ENCODE measurements at regions not wholly inside any gene's neighbourhood (a gene's known extent, or its start where the extent isn't known, plus 50 kb on each side); places are given as distances from the start of the nearest gene placed in this dataset.
"Not testable (repeated sequence)": the region's sequence is repeated elsewhere in the genome, so short reads cannot be mapped to it uniquely, and the experiment has no call there.

DNA sequence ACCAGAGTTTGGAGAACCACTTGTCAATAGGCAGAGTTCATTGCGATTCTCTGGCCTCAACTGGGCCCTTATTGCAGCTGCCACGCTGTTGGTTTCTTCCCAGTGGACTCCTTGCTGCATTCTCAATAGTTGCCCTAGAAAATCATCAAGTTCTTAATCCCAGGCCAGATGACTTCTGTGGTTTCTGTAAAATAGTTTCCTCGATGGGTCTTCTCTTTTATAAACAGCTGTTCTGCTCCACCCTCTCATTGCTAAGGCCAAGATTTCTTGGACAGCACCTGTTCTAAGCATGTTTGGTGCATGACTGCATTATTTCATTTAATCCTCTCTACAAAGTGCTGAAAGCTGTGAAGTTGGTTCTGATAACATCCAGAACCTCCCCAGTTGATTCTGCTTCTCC, 131.0 kb downstream of the BCL2L11 start:
- in situ Hi-C loops (cut with MboI; ENCODE audit: low pct_ligation_motif_present in 1 of 4, low pct_unique_long_range_greater_than_20kb in 1 of 4, low sequenced_read_pairs in 3 of 4) (no loop called here), intact Hi-C loops (cut with DNase I; ENCODE audit: low total_unique reads) (no loop called here)
- H3K36me3 ChIP-seq = no peaks in the 10 kb centered on the region
- no peaks in the 10 kb centered on the region for H3K27me3 ChIP-seq
- no peak overlapping the region for H3K27ac ChIP-seq
- H3K9me3 ChIP-seq = no peaks in the 10 kb centered on the region
- TF ChIP-seq POLR2AphosphoS5 (IDR thresholded peaks at IDR 0.05) = no peak
- TF ChIP-seq EP300 (IDR thresholded peaks at IDR 0.05; ENCODE audit: low read depth) = no peak
- H3K4me1 ChIP-seq = no peaks in the 10 kb centered on the region
- no peak overlapping the region for H3K4me3 ChIP-seq
- DNase-seq = no peak
- WGBS, 2 donors (ENCODE audit: low coverage in 1 of 2) = 92 to 100% methylated on average over 1 to 3 of the region's 3 CpGs

DNA sequence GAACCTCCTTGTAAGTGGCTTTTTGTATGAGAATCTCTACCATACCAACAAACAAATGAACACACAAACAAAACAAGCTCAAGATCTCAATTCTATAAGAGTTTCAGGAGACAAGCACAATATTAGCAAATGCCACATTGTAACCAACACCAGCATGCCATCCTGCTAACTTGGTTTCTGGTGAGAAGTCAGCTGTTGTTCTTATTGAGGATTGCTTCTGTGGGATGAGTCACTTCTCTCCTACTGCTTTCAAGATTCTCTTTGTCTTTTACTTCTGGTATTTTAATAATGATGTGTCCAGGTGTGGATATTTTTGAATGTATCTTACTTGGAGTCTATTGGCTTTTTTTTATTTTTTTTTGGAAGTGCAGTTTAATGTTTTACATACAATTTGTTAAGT, 131.7 kb downstream of the BCL2L11 start:
- H3K4me1 ChIP-seq = no peaks in the 10 kb centered on the region
- no peaks in the 10 kb centered on the region for H3K27me3 ChIP-seq
- no peak overlapping the region for H3K4me3 ChIP-seq
- no peak for TF ChIP-seq POLR2AphosphoS5 (IDR thresholded peaks at IDR 0.05)
- TF ChIP-seq EP300 (IDR thresholded peaks at IDR 0.05; ENCODE audit: low read depth) = no peak
- no peak for TF ChIP-seq POLR2A (IDR thresholded peaks at IDR 0.05)
- TF ChIP-seq, protein P1, sequence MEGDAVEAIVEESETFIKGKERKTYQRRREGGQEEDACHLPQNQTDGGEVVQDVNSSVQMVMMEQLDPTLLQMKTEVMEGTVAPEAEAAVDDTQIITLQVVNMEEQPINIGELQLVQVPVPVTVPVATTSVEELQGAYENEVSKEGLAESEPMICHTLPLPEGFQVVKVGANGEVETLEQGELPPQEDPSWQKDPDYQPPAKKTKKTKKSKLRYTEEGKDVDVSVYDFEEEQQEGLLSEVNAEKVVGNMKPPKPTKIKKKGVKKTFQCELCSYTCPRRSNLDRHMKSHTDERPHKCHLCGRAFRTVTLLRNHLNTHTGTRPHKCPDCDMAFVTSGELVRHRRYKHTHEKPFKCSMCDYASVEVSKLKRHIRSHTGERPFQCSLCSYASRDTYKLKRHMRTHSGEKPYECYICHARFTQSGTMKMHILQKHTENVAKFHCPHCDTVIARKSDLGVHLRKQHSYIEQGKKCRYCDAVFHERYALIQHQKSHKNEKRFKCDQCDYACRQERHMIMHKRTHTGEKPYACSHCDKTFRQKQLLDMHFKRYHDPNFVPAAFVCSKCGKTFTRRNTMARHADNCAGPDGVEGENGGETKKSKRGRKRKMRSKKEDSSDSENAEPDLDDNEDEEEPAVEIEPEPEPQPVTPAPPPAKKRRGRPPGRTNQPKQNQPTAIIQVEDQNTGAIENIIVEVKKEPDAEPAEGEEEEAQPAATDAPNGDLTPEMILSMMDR (IDR thresholded peaks at IDR 0.05) = no peak
- DNase-seq = no peak
- intact Hi-C loops (cut with DNase I; ENCODE audit: low total_unique reads) = no loop called here
- no peaks in the 10 kb centered on the region for H3K9me3 ChIP-seq
- H3K27ac ChIP-seq = no peak overlapping the region
- in situ Hi-C loops (cut with MboI; ENCODE audit: low pct_ligation_motif_present in 1 of 4, low pct_unique_long_range_greater_than_20kb in 1 of 4, low sequenced_read_pairs in 3 of 4) = no loop called here
- no peaks in the 10 kb centered on the region for H3K36me3 ChIP-seq

DNA sequence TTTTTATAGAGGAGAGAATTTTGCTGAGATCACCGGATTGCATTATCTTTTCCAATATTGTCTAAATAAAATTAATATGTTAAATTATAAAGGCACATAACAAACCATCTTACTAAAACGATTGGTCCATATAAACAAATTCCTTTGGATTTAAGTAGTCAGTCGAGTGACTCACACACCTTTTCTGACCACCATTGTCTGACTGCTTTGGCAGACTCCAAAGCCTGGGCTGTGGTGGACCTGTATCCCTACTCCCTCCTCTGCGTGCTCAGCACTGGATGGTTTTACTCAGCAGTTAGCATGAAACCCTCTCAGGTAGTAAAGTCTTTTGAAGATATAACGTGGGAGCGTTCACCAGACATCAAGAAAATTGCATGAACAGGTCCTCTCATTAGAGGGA, 134.2 kb downstream of the BCL2L11 start:
- WGBS, 2 donors (ENCODE audit: low coverage in 1 of 2) = 72 to 90% methylated on average over 2 to 6 of the region's 6 CpGs
- H3K27me3 ChIP-seq; H3K4me3 ChIP-seq; H3K9me3 ChIP-seq; intact Hi-C loops (cut with DNase I; ENCODE audit: low total_unique reads); in situ Hi-C loops (cut with MboI; ENCODE audit: low pct_ligation_motif_present in 1 of 4, low pct_unique_long_range_greater_than_20kb in 1 of 4, low sequenced_read_pairs in 3 of 4); DNase-seq; H3K36me3 ChIP-seq; H3K4me1 ChIP-seq; H3K27ac ChIP-seq: not testable (repeated sequence)

DNA sequence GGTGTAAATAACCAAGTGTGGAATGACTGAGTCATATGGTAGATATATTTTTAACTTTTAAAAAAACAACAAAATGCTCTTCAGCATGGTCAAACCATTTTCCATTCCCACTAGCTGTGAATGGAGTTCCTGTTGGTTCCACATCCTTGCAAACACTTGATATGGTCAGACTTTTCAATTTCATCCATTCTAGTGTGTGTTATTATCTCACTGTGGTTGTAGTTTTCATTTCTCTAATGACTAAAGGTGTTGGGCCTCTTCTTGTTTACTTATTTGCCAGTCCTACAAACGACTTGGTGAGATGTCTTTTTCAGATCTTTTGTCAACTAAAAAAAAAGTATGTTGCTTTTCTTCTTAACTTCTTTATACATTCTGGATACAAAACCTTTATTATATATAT, 135.9 kb downstream of the BCL2L11 start:
- H3K27ac ChIP-seq; H3K4me1 ChIP-seq; H3K4me3 ChIP-seq; intact Hi-C loops (cut with DNase I; ENCODE audit: low total_unique reads); DNase-seq; H3K27me3 ChIP-seq; H3K9me3 ChIP-seq; H3K36me3 ChIP-seq; in situ Hi-C loops (cut with MboI; ENCODE audit: low pct_ligation_motif_present in 1 of 4, low pct_unique_long_range_greater_than_20kb in 1 of 4, low sequenced_read_pairs in 3 of 4): not testable (repeated sequence)
- 0% methylated on average over 1 of the region's 1 CpG; no CpG with 5 or more reads in 1 of the 2 donors for WGBS, 2 donors (ENCODE audit: low coverage in 1 of 2)

DNA sequence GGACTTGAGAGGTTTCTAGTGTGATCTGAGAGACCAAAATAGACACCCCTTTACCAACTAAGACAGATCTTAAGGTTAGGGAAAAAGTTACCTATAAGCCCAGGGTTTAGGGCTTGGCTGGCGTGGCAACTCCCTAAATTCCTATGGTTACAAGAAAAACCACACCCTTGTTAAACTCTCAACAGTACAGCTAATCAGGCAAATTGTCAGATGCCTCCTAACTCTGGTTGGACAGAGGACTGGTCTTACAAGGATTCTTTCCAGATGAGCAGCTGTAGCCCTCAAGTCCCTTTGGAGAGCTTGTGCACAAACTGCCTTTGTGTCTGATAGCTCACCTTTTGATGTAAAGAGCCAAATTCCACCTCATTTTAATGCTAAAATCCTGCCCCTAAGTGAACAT, 136.9 kb downstream of the BCL2L11 start:
- not testable (repeated sequence) for DNase-seq
- WGBS, 2 donors (ENCODE audit: low coverage in 1 of 2) = no CpG with 5 or more reads among the region's 1 CpG

DNA sequence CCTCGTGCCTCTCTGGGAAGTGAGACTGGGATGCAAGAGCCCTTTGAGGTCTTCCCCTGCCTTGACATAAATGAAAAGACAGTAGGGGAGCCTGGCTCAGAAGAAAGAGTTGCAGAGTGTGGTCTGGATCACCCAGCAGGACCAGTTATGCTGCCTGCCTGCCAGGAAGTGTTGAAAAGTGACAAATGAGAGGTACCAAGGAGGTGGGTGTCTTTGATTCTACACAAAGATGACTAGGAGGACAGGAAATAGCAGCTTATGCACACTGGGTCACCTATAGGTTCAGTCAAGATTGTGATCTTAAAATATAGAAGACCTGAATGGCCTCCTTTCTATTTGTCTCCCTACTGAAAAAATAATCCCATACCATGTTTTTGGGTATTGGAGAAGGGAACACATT, 137.6 kb downstream of the BCL2L11 start:
- H3K27me3 ChIP-seq; H3K4me3 ChIP-seq; H3K36me3 ChIP-seq; H3K9me3 ChIP-seq; in situ Hi-C loops (cut with MboI; ENCODE audit: low pct_ligation_motif_present in 1 of 4, low pct_unique_long_range_greater_than_20kb in 1 of 4, low sequenced_read_pairs in 3 of 4); H3K4me1 ChIP-seq; intact Hi-C loops (cut with DNase I; ENCODE audit: low total_unique reads); H3K27ac ChIP-seq; DNase-seq: not testable (repeated sequence)
- no CpG with 5 or more reads among the region's 1 CpG for WGBS, 2 donors (ENCODE audit: low coverage in 1 of 2)

More for the DNA sequence above, 136.9 kb downstream of the BCL2L11 start:
- H3K9me3 ChIP-seq; H3K27ac ChIP-seq; in situ Hi-C loops (cut with MboI; ENCODE audit: low pct_ligation_motif_present in 1 of 4, low pct_unique_long_range_greater_than_20kb in 1 of 4, low sequenced_read_pairs in 3 of 4); H3K27me3 ChIP-seq; intact Hi-C loops (cut with DNase I; ENCODE audit: low total_unique reads); H3K4me1 ChIP-seq; H3K36me3 ChIP-seq; H3K4me3 ChIP-seq: not testable (repeated sequence)

DNA sequence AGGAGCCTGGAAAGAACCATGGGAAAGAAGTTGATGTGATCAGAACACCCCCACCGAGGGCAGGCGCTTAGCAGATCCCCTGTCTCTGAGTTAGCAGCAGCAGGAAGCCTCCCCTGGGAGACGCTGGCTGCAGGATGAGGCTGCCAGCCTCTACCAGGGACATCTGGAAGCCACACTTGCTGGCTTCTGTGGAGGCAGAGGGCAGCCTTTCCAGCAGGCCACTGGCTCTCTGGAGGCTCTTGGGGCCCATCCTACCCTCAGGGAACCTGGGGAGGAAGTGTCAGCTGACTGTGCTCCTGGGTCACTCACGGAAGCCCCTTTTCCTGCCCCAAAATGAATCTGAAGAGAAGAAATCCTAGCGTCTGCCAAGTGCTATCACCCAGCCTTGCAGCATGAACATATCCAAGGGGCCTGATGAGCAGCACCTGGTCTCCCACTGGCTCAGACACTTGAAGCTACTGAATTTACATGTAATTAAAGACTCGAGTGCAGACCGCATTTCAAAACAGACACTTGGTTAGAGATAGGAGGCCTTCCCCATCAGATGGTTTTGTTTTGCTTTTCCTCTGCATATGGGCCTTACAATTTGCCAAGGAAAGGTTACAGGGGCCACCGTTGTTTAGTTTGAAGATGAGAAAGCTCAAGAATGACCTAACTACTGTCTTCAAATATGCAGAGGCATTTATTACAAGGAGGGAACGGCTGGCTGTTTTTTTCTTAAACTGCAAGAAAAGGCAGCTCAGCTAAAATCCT, 142.1 kb downstream of the BCL2L11 start:
- H3K27ac ChIP-seq; DNase-seq; in situ Hi-C loops (cut with MboI; ENCODE audit: low pct_ligation_motif_present in 1 of 4, low pct_unique_long_range_greater_than_20kb in 1 of 4, low sequenced_read_pairs in 3 of 4); H3K27me3 ChIP-seq; intact Hi-C loops (cut with DNase I; ENCODE audit: low total_unique reads); H3K9me3 ChIP-seq; H3K4me3 ChIP-seq; H3K4me1 ChIP-seq; H3K36me3 ChIP-seq: not testable (repeated sequence)
- WGBS, 2 donors (ENCODE audit: low coverage in 1 of 2) = 52% methylated on average over 5 of the region's 9 CpGs; no CpG with 5 or more reads in 1 of the 2 donors

DNA sequence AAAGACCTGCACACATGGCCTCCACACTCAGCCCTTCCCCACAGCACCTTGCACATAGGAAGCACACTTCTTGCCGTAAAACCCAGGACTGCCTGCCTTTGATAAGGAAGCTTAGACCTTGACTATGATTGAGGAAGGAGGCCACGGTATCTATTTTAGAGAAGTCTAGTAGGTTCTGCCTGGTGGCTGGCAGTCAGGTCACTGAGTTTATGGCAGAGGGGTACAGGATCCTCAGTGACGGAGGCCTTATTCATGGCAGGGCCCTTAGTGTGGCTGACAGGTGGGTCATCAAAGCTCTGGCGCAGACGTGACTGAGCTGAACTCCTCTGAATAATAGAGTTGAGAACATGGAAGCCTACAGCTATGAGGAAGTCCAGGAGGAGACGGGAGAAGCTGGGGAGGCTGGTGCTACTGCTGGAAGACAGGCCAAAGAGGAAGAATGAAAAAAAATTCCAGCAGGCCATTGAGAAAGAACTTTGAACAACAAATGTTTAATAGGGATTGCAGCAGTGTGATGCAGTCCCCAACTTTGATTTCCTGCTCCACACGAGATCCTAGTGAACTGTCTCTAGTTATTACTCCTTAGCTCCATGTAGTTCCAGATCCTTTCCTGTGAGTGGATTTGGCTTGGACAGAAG, 142.8 kb downstream of the BCL2L11 start:
- H3K4me1 ChIP-seq; in situ Hi-C loops (cut with MboI; ENCODE audit: low pct_ligation_motif_present in 1 of 4, low pct_unique_long_range_greater_than_20kb in 1 of 4, low sequenced_read_pairs in 3 of 4); H3K4me3 ChIP-seq; H3K9me3 ChIP-seq; H3K36me3 ChIP-seq; H3K27ac ChIP-seq; H3K27me3 ChIP-seq; DNase-seq; intact Hi-C loops (cut with DNase I; ENCODE audit: low total_unique reads): not testable (repeated sequence)
- no CpG with 5 or more reads among the region's 7 CpGs for WGBS, 2 donors (ENCODE audit: low coverage in 1 of 2)

DNA sequence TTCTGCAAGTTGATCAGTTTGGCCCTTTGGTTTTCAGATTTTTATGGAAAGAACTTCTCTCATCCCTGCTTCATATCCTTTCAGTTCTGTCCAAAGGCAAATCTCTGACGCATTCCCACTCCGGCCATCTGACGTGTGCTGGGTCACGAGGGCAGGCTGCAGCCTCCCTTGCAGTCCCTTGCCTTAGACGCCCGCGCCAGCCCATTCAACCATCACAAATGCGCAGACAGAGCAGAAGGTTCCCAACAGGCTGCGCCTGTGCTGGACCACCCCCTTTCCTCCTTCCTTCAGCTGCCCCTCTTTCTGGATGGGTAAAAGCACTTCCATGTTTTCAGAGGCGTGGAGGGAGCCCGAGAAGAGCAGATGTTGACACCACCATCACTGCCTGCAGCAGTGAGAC, 144.2 kb downstream of the BCL2L11 start:
- H3K4me3 ChIP-seq; H3K27me3 ChIP-seq; H3K27ac ChIP-seq; in situ Hi-C loops (cut with MboI; ENCODE audit: low pct_ligation_motif_present in 1 of 4, low pct_unique_long_range_greater_than_20kb in 1 of 4, low sequenced_read_pairs in 3 of 4); intact Hi-C loops (cut with DNase I; ENCODE audit: low total_unique reads); DNase-seq; H3K36me3 ChIP-seq; H3K4me1 ChIP-seq; H3K9me3 ChIP-seq: not testable (repeated sequence)
- WGBS, 2 donors (ENCODE audit: low coverage in 1 of 2) = 97 to 98% methylated on average over 8 to 9 of the region's 11 CpGs
